NCI-H1436 (cell line): ENCODE measurements at regions not wholly inside any gene's neighbourhood (a gene's known extent, or its start where the extent isn't known, plus 50 kb on each side); places are given as distances from the start of the nearest gene placed in this dataset.

Experiments used
- DNase-seq: peaks from one replicate; lab custom pipeline; 2025; lab: John Stamatoyannopoulos, UW

- DNase-seq, result no peak
These were observed 153.8 kb downstream of the GNAI1 start for GRCh38 chr7:80288175-80289122.

GRCh38 chr7:80287400-80288174, 153.0 kb downstream of the GNAI1 start:
- no peak for DNase-seq

GRCh38 chr7:80286611-80287010, 152.0 kb downstream of the GNAI1 start:
- DNase-seq, result no peak

GRCh38 chr7:80284855-80285254, 150.2 kb downstream of the GNAI1 start:
- no peak for DNase-seq

- DNase-seq, result no peak
These were observed 145.1 kb downstream of the GNAI1 start for GRCh38 chr7:80279760-80280159.

GRCh38 chr7:80278737-80279136, 144.1 kb downstream of the GNAI1 start:
- no peak for DNase-seq

- no peak for DNase-seq
These were observed 143.1 kb downstream of the GNAI1 start for GRCh38 chr7:80277434-80278427.
